ENCODE measurements at regions not wholly inside any gene's neighbourhood (a gene's known extent, or its start where the extent isn't known, plus 50 kb on each side); places are given as distances from the start of the nearest gene placed in this dataset.

GRCh38 chr2:65503746-65504145 is 71.3 kb upstream of the SPRED2 start:
- H3K27ac ChIP-seq (ENCODE audit: low read length), result no peak overlapping the region
- in situ Hi-C loops (cut with HindIII; ENCODE audit: low pct_unique_long_range_greater_than_20kb, low sequenced_read_pairs), result no loop called here
- TF ChIP-seq CTCF (IDR thresholded peaks at IDR 0.05) (no peak), REST (IDR thresholded peaks at IDR 0.05; ENCODE audit: insufficient read depth in 1 of 2, low read depth in 2 of 2, low read length in 1 of 2) (no peak), TCF7L2 (IDR thresholded peaks at IDR 0.05; ENCODE audit: low read depth, low read length) (no peak), SIN3A (IDR thresholded peaks at IDR 0.05; ENCODE audit: borderline replicate concordance, insufficient read depth, low read depth, low read length) (no peak), POLR2AphosphoS5 (IDR thresholded peaks at IDR 0.05; ENCODE audit: low read depth, low read length) (no peak)
- ATAC-seq, result no peak
- H3K9me3 ChIP-seq (ENCODE audit: control insufficient read depth, insufficient read depth, low read depth, low read length), result no peaks in the 10 kb centered on the region
- no peaks in the 10 kb centered on the region for H3K36me3 ChIP-seq (ENCODE audit: control insufficient read depth, insufficient read depth, low read length)
- H3K27me3 ChIP-seq (ENCODE audit: control insufficient read depth, insufficient read depth, low read length), result no peaks in the 10 kb centered on the region
- CTCF ChIA-PET, result interaction anchor here (0.5 kb wide), 1 partner anchor 163 kb away, joined by 4 read pairs; no protein-coding TSS in a partner anchor
- H3K4me3 ChIP-seq (ENCODE audit: low read depth in 2 of 2, low read length in 2 of 2), result no peak overlapping the region
- no peak for DNase-seq (ENCODE audit: low read depth, low spot score)
- POLR2A ChIA-PET, result no interaction called here
- intact Hi-C loops (cut with micrococcal nuclease; ENCODE audit: unreplicated experiment), result no loop called here
- BruUV-seq (replicated peaks), result no TSS peak
- H3K4me1 ChIP-seq (ENCODE audit: control insufficient read depth, insufficient read depth, low read length), result no peaks in the 10 kb centered on the region

GRCh38 chr2:65501836-65502235 is 69.4 kb upstream of the SPRED2 start:
- Histone ChIP-seq H3K27me3 (ENCODE audit: control insufficient read depth, insufficient read depth, low read length) (no peaks in the 10 kb centered on the region), H3K27ac (ENCODE audit: low read length) (no peak overlapping the region), H3K4me3 (ENCODE audit: low read depth in 2 of 2, low read length in 2 of 2) (no peak overlapping the region), H3K36me3 (ENCODE audit: control insufficient read depth, insufficient read depth, low read length) (no peaks in the 10 kb centered on the region), H3K9me3 (ENCODE audit: control insufficient read depth, insufficient read depth, low read depth, low read length) (no peaks in the 10 kb centered on the region), H3K4me1 (ENCODE audit: control insufficient read depth, insufficient read depth, low read length) (no peaks in the 10 kb centered on the region)
- ChIA-PET CTCF (no interaction called here), POLR2A (no interaction called here)
- no TSS peak for BruUV-seq (replicated peaks)
- intact Hi-C loops (cut with micrococcal nuclease; ENCODE audit: unreplicated experiment) (no loop called here), in situ Hi-C loops (cut with HindIII; ENCODE audit: low pct_unique_long_range_greater_than_20kb, low sequenced_read_pairs) (no loop called here)
- TF ChIP-seq POLR2AphosphoS5 (IDR thresholded peaks at IDR 0.05; ENCODE audit: low read depth, low read length) (no peak), REST (IDR thresholded peaks at IDR 0.05; ENCODE audit: insufficient read depth in 1 of 2, low read depth in 2 of 2, low read length in 1 of 2) (no peak), TCF7L2 (IDR thresholded peaks at IDR 0.05; ENCODE audit: low read depth, low read length) (no peak), SIN3A (IDR thresholded peaks at IDR 0.05; ENCODE audit: borderline replicate concordance, insufficient read depth, low read depth, low read length) (no peak), CTCF (IDR thresholded peaks at IDR 0.05) (no peak)
- ATAC-seq (no peak), DNase-seq (ENCODE audit: low read depth, low spot score) (no peak)

Measured in Panc1 (cell line).